Endothelial cell of umbilical vein (primary cell): ENCODE measurements at regions not wholly inside any gene's neighbourhood (a gene's known extent, or its start where the extent isn't known, plus 50 kb on each side); places are given as distances from the start of the nearest gene placed in this dataset.

Experiments
- BruUV-seq: library from RNA; stranded (reverse); fragments of 400-500 nt; replicated peaks from 2 replicates; lab custom pipeline; 2021; lab: Mats Ljungman, UMichigan
- CTCF ChIA-PET: fragments of 300-600, 350-600 bp; sonication (Branson Sonifier 250); formaldehyde crosslinking; loops from one replicate; lab custom pipeline; 2021; ENCODE audit warnings: antibody characterized with exemption, inconsistent platforms; lab: Charles Lee
- POLR2A ChIA-PET: fragments of 300-600, 350-600 bp; sonication (Branson Sonifier 250); formaldehyde crosslinking; loops from one replicate; lab custom pipeline; 2021; ENCODE audit warnings: antibody characterized with exemption, inconsistent platforms; lab: Charles Lee
- DNase-seq: peaks from one replicate; pipeline ENCODE4 v3.0.0-alpha.2; 2011; ENCODE audit warnings: low read depth, low spot score
- FAIRE-seq: peaks from 2 replicates; lab custom pipeline; 2011; peaks lifted over from hg19 to GRCh38; lab: Jason Lieb, UNC
- H2AFZ ChIP-seq: 2 replicates; pipeline ENCODE4 v1.6.0; 2012; ENCODE audit warnings: low read depth, low read length, control low read depth, inconsistent platforms
- H3K27ac ChIP-seq: 2 replicates; pipeline ENCODE4 v1.5.1; 2011; ENCODE audit warnings: low read depth, mild to moderate bottlenecking, control low read depth, low read length, moderate library complexity; ENCODE audit not compliant: insufficient read depth
- H3K27me3 ChIP-seq, 2 experiments: 2 replicates each; pipeline versions ENCODE4 v1.6.0 to v1.6.1; 2011; ENCODE audit warnings: low read length in 2 of 2, mixed read lengths in 1 of 2; ENCODE audit not compliant: control insufficient read depth in 2 of 2, insufficient read depth in 2 of 2
- H3K36me3 ChIP-seq, 2 experiments: 2 replicates in 1 of 2; 3 replicates in 1 of 2; pipeline ENCODE4 v1.5.1; 2011; ENCODE audit warnings: low read length in 2 of 2, mild to moderate bottlenecking in 1 of 2, moderate library complexity in 1 of 2; ENCODE audit not compliant: control insufficient read depth in 2 of 2, insufficient read depth in 2 of 2; ENCODE audit errors: extremely low read depth in 1 of 2
- H3K4me1 ChIP-seq: 3 replicates; pipeline ENCODE4 v1.5.1; 2011; ENCODE audit warnings: mild to moderate bottlenecking, low read length; ENCODE audit not compliant: control insufficient read depth, insufficient read depth; ENCODE audit errors: extremely low read depth
- H3K4me2 ChIP-seq: 2 replicates; pipeline ENCODE4 v1.6.1; 2011; ENCODE audit warnings: low read length, control low read depth, mixed read lengths; ENCODE audit not compliant: insufficient read depth
- H3K4me3 ChIP-seq, 3 experiments: fragments of 200-600 bp in 1 of 3; sonication (generic), shearing (Covaris generic) in 1 of 3; replicated peaks in 1 of 3; 2 replicates each; pipeline ENCODE4 v1.5.1; 2011 to 2016; ENCODE audit warnings: control low read depth in 3 of 3, low read length in 3 of 3, mild to moderate bottlenecking in 2 of 3, inconsistent platforms in 1 of 3, low read depth in 1 of 3, moderate library complexity in 1 of 3; ENCODE audit not compliant: insufficient read depth in 1 of 3
- H3K79me2 ChIP-seq: 2 replicates; pipeline ENCODE4 v1.6.0; 2012; ENCODE audit warnings: low read length, inconsistent platforms; ENCODE audit not compliant: control insufficient read depth, insufficient read depth
- H3K9ac ChIP-seq: replicated peaks from 2 replicates; pipeline ENCODE3; 2011; ENCODE audit warnings: low read length, control low read depth; ENCODE audit not compliant: insufficient read depth; ENCODE audit errors: extremely low read depth
- H3K9me1 ChIP-seq: replicated peaks from 3 replicates; pipeline ENCODE4 v1.6.0; 2011; ENCODE audit warnings: mild to moderate bottlenecking, low read length; ENCODE audit not compliant: control insufficient read depth, insufficient read depth; ENCODE audit errors: extremely low read depth
- H3K9me3 ChIP-seq: replicated peaks from 2 replicates; pipeline ENCODE4 v1.5.1; 2012; ENCODE audit warnings: low read length, inconsistent platforms; ENCODE audit not compliant: control insufficient read depth, insufficient read depth
- H4K20me1 ChIP-seq: replicated peaks from 2 replicates; pipeline ENCODE3; 2011; ENCODE audit warnings: mild to moderate bottlenecking, low read length; ENCODE audit not compliant: control insufficient read depth, insufficient read depth; ENCODE audit errors: extremely low read depth
- CTCF ChIP-seq, 2 donors: IDR thresholded peaks; 1 replicate in 1 of 2; 2 replicates in 1 of 2; pipeline ENCODE4 v1.5.1; 2011; ENCODE audit warnings: low read length in 2 of 2, mild to moderate bottlenecking in 2 of 2, moderate library complexity in 2 of 2, control low read depth in 1 of 2, inconsistent platforms in 1 of 2, low read depth in 1 of 2; ENCODE audit not compliant: insufficient read depth in 1 of 2; ENCODE audit errors: extremely low read depth in 1 of 2
- EZH2 ChIP-seq: IDR thresholded peaks from 2 replicates; pipeline ENCODE4 v1.6.1; 2012; ENCODE audit warnings: borderline replicate concordance, low read depth, mild to moderate bottlenecking, moderate library complexity, low read length, inconsistent platforms; ENCODE audit not compliant: severe bottlenecking
- FOS ChIP-seq: IDR thresholded peaks from 2 replicates; pipeline ENCODE4 v1.6.1; 2011; ENCODE audit warnings: mild to moderate bottlenecking, low read length, moderate library complexity, borderline replicate concordance; ENCODE audit not compliant: insufficient read depth
- GATA2 ChIP-seq: IDR thresholded peaks from 2 replicates; pipeline ENCODE4 v1.7.0; 2011; ENCODE audit warnings: low read depth, mild to moderate bottlenecking, moderate library complexity, mixed read lengths, low read length; ENCODE audit not compliant: insufficient read length, insufficient read depth
- JUN ChIP-seq: IDR thresholded peaks from 2 replicates; pipeline ENCODE4 v1.6.1; 2011; ENCODE audit warnings: borderline replicate concordance, low read depth; ENCODE audit not compliant: insufficient read length, insufficient read depth
- MAX ChIP-seq: IDR thresholded peaks from 2 replicates; pipeline ENCODE4 v1.6.1; 2011; ENCODE audit not compliant: insufficient read depth, insufficient read length
- MYC ChIP-seq: IDR thresholded peaks from one replicate; pipeline ENCODE4 v1.6.1; 2011; ENCODE audit warnings: mild to moderate bottlenecking, low read depth, low read length
- POLR2A ChIP-seq: IDR thresholded peaks from 2 replicates; pipeline ENCODE4 v1.6.1; 2012; ENCODE audit warnings: low read depth, mild to moderate bottlenecking, control low read depth, low read length
- POLR2AphosphoS5 ChIP-seq: IDR thresholded peaks from 2 replicates; pipeline ENCODE4 v1.6.1; 2012; ENCODE audit warnings: low read depth, mild to moderate bottlenecking, control low read depth, low read length, moderate library complexity; ENCODE audit not compliant: insufficient read depth
- dilution Hi-C: fragments of 300-500 bp; cut with MboI; formaldehyde crosslinking; loops from one replicate; pipeline ENCODE4 v1.15.0; 2019; ENCODE audit warnings: low sequenced_read_pairs; ENCODE audit not compliant: extremely low pct_ligation_motif_present
- intact Hi-C: fragments of 100-400 bp; cut with micrococcal nuclease; formaldehyde crosslinking; loops from one replicate; pipeline ENCODE4 v1.10.0; 2022

- no TSS peak for BruUV-seq
- TF ChIP-seq MAX = no peak
- TF ChIP-seq MYC = no peak
- TF ChIP-seq EZH2 = no peak
- TF ChIP-seq POLR2A = no peak
- TF ChIP-seq POLR2AphosphoS5 = no peak
- TF ChIP-seq CTCF (IDR thresholded peaks at IDR 0.05; ENCODE audit: extremely low read depth in 1 of 2, insufficient read depth in 1 of 2, low read depth in 1 of 2, low read length in 2 of 2) = no peak
- no peak for FAIRE-seq
- H3K4me2 ChIP-seq = no peak overlapping the region
- no peak overlapping the region for H3K9ac ChIP-seq
- H3K9me1 ChIP-seq = no peaks in the 10 kb centered on the region
- H3K27ac ChIP-seq = no peak overlapping the region
- ChIA-PET POLR2A (no interaction called here), CTCF (no interaction called here)
- no peaks in the 10 kb centered on the region for H3K27me3 ChIP-seq
- no peak for DNase-seq
- no peaks in the 10 kb centered on the region for H3K4me1 ChIP-seq
- H3K36me3 ChIP-seq = no peaks in the 10 kb centered on the region
- dilution Hi-C loops (no loop called here), intact Hi-C loops (no loop called here)
- no peak overlapping the region for H3K4me3 ChIP-seq
- no peaks in the 10 kb centered on the region for H3K79me2 ChIP-seq
- no peaks in the 10 kb centered on the region for H4K20me1 ChIP-seq
- H2AFZ ChIP-seq = no peak overlapping the region
- H3K9me3 ChIP-seq = no peaks in the 10 kb centered on the region
Observed at GRCh38 chr16:17992416-17992815, 344.1 kb downstream of the NPIPA8 start.

GRCh38 chr16:17989255-17989654 is 347.3 kb downstream of the NPIPA8 start:
- DNase-seq (no peak), FAIRE-seq (no peak)
- H3K36me3 ChIP-seq = no peaks in the 10 kb centered on the region
- dilution Hi-C loops (no loop called here), intact Hi-C loops (no loop called here)
- no peak overlapping the region for H3K4me3 ChIP-seq
- no TSS peak for BruUV-seq
- H4K20me1 ChIP-seq = no peaks in the 10 kb centered on the region
- no peak overlapping the region for H3K4me2 ChIP-seq
- H3K9ac ChIP-seq = no peak overlapping the region
- H3K27me3 ChIP-seq = no peaks in the 10 kb centered on the region
- TF ChIP-seq EZH2 = no peak
- no peak for TF ChIP-seq GATA2
- no peak for TF ChIP-seq CTCF (IDR thresholded peaks at IDR 0.05; ENCODE audit: extremely low read depth in 1 of 2, insufficient read depth in 1 of 2, low read depth in 1 of 2, low read length in 2 of 2)
- no peak for TF ChIP-seq POLR2A
- no peak for TF ChIP-seq MAX
- TF ChIP-seq FOS = no peak
- no peak for TF ChIP-seq JUN
- H3K27ac ChIP-seq = no peak overlapping the region
- H3K9me1 ChIP-seq = no peaks in the 10 kb centered on the region
- no peaks in the 10 kb centered on the region for H3K79me2 ChIP-seq
- H3K9me3 ChIP-seq = peaks cover 4% of the 10 kb centered on the region
- ChIA-PET CTCF (no interaction called here), POLR2A (no interaction called here)
- H2AFZ ChIP-seq = no peak overlapping the region
- no peaks in the 10 kb centered on the region for H3K4me1 ChIP-seq
